ENCODE measurements at regions not wholly inside any gene's neighbourhood (a gene's known extent, or its start where the extent isn't known, plus 50 kb on each side); places are given as distances from the start of the nearest gene placed in this dataset.

- Histone ChIP-seq H3K4me1 (ENCODE audit: control insufficient read depth in 1 of 2, insufficient read depth in 2 of 2, low read length in 2 of 2) (no peaks in the 10 kb centered on the region), H3K27me3 (ENCODE audit: low read depth, low read length) (no peaks in the 10 kb centered on the region), H3K9me3 (ENCODE audit: control insufficient read depth in 1 of 2, low read length in 2 of 2) (no peaks in the 10 kb centered on the region), H3K4me3 (ENCODE audit: low read depth in 1 of 2, low read length in 2 of 2) (no peak overlapping the region), H3K27ac (ENCODE audit: low read length) (no peak overlapping the region), H3K36me3 (ENCODE audit: control insufficient read depth in 1 of 2, insufficient read depth in 2 of 2, low read length in 2 of 2) (no peaks in the 10 kb centered on the region)
Measured at GRCh38 chr2:83695530-83695929, 763.5 kb downstream of the SUCLG1 start.

- no peak overlapping the region for H3K4me3 ChIP-seq (ENCODE audit: low read depth in 1 of 2, low read length in 2 of 2)
- H3K36me3 ChIP-seq (ENCODE audit: control insufficient read depth in 1 of 2, insufficient read depth in 2 of 2, low read length in 2 of 2): no peaks in the 10 kb centered on the region
- H3K27ac ChIP-seq (ENCODE audit: low read length): no peak overlapping the region
- no peaks in the 10 kb centered on the region for H3K27me3 ChIP-seq (ENCODE audit: low read depth, low read length)
- no peaks in the 10 kb centered on the region for H3K4me1 ChIP-seq (ENCODE audit: control insufficient read depth in 1 of 2, insufficient read depth in 2 of 2, low read length in 2 of 2)
- no peaks in the 10 kb centered on the region for H3K9me3 ChIP-seq (ENCODE audit: control insufficient read depth in 1 of 2, low read length in 2 of 2)
Measured at GRCh38 chr2:83695037-83695436, 764.0 kb downstream of the SUCLG1 start.

- H3K27ac ChIP-seq (ENCODE audit: low read length): no peak overlapping the region
- H3K9me3 ChIP-seq (ENCODE audit: control insufficient read depth in 1 of 2, low read length in 2 of 2): no peaks in the 10 kb centered on the region
- H3K4me3 ChIP-seq (ENCODE audit: low read depth in 1 of 2, low read length in 2 of 2): no peak overlapping the region
- H3K27me3 ChIP-seq (ENCODE audit: low read depth, low read length): no peaks in the 10 kb centered on the region
- H3K36me3 ChIP-seq (ENCODE audit: control insufficient read depth in 1 of 2, insufficient read depth in 2 of 2, low read length in 2 of 2): no peaks in the 10 kb centered on the region
- no peaks in the 10 kb centered on the region for H3K4me1 ChIP-seq (ENCODE audit: control insufficient read depth in 1 of 2, insufficient read depth in 2 of 2, low read length in 2 of 2)
Measured at GRCh38 chr2:83689402-83689801, 769.7 kb downstream of the SUCLG1 start.

- H3K27ac ChIP-seq (ENCODE audit: low read length): no peak overlapping the region
Measured at GRCh38 chr2:83686863-83687262, 772.2 kb downstream of the SUCLG1 start.

GRCh38 chr2:83674050-83674449 lies 785.0 kb downstream of the SUCLG1 start:
- no peaks in the 10 kb centered on the region for H3K27me3 ChIP-seq (ENCODE audit: low read depth, low read length)
- H3K9me3 ChIP-seq (ENCODE audit: control insufficient read depth in 1 of 2, low read length in 2 of 2): no peaks in the 10 kb centered on the region
- H3K27ac ChIP-seq (ENCODE audit: low read length): no peak overlapping the region
- no peak overlapping the region for H3K4me3 ChIP-seq (ENCODE audit: low read depth in 1 of 2, low read length in 2 of 2)
- no peaks in the 10 kb centered on the region for H3K36me3 ChIP-seq (ENCODE audit: control insufficient read depth in 1 of 2, insufficient read depth in 2 of 2, low read length in 2 of 2)
- H3K4me1 ChIP-seq (ENCODE audit: control insufficient read depth in 1 of 2, insufficient read depth in 2 of 2, low read length in 2 of 2): no peaks in the 10 kb centered on the region

More at GRCh38 chr2:83686863-83687262, 772.2 kb downstream of the SUCLG1 start:
- H3K9me3 ChIP-seq (ENCODE audit: control insufficient read depth in 1 of 2, low read length in 2 of 2): no peaks in the 10 kb centered on the region
- no peaks in the 10 kb centered on the region for H3K36me3 ChIP-seq (ENCODE audit: control insufficient read depth in 1 of 2, insufficient read depth in 2 of 2, low read length in 2 of 2)
- H3K27me3 ChIP-seq (ENCODE audit: low read depth, low read length): no peaks in the 10 kb centered on the region
- H3K4me1 ChIP-seq (ENCODE audit: control insufficient read depth in 1 of 2, insufficient read depth in 2 of 2, low read length in 2 of 2): no peaks in the 10 kb centered on the region
- no peak overlapping the region for H3K4me3 ChIP-seq (ENCODE audit: low read depth in 1 of 2, low read length in 2 of 2)

- H3K9me3 ChIP-seq (ENCODE audit: control insufficient read depth in 1 of 2, low read length in 2 of 2): no peaks in the 10 kb centered on the region
- H3K4me1 ChIP-seq (ENCODE audit: control insufficient read depth in 1 of 2, insufficient read depth in 2 of 2, low read length in 2 of 2): no peaks in the 10 kb centered on the region
- no peak overlapping the region for H3K4me3 ChIP-seq (ENCODE audit: low read depth in 1 of 2, low read length in 2 of 2)
- H3K36me3 ChIP-seq (ENCODE audit: control insufficient read depth in 1 of 2, insufficient read depth in 2 of 2, low read length in 2 of 2): no peaks in the 10 kb centered on the region
- no peak overlapping the region for H3K27ac ChIP-seq (ENCODE audit: low read length)
- H3K27me3 ChIP-seq (ENCODE audit: low read depth, low read length): no peaks in the 10 kb centered on the region
Measured at GRCh38 chr2:83665894-83666293, 793.2 kb downstream of the SUCLG1 start.

- no peaks in the 10 kb centered on the region for H3K27me3 ChIP-seq (ENCODE audit: low read depth, low read length)
- no peaks in the 10 kb centered on the region for H3K4me1 ChIP-seq (ENCODE audit: control insufficient read depth in 1 of 2, insufficient read depth in 2 of 2, low read length in 2 of 2)
- H3K9me3 ChIP-seq (ENCODE audit: control insufficient read depth in 1 of 2, low read length in 2 of 2): no peaks in the 10 kb centered on the region
- no peaks in the 10 kb centered on the region for H3K36me3 ChIP-seq (ENCODE audit: control insufficient read depth in 1 of 2, insufficient read depth in 2 of 2, low read length in 2 of 2)
- no peak overlapping the region for H3K27ac ChIP-seq (ENCODE audit: low read length)
- H3K4me3 ChIP-seq (ENCODE audit: low read depth in 1 of 2, low read length in 2 of 2): no peak overlapping the region
Measured at GRCh38 chr2:83665154-83665553, 793.9 kb downstream of the SUCLG1 start.

- Histone ChIP-seq H3K36me3 (ENCODE audit: control insufficient read depth in 1 of 2, insufficient read depth in 2 of 2, low read length in 2 of 2) (no peaks in the 10 kb centered on the region), H3K9me3 (ENCODE audit: control insufficient read depth in 1 of 2, low read length in 2 of 2) (no peaks in the 10 kb centered on the region), H3K4me1 (ENCODE audit: control insufficient read depth in 1 of 2, insufficient read depth in 2 of 2, low read length in 2 of 2) (no peaks in the 10 kb centered on the region), H3K4me3 (ENCODE audit: low read depth in 1 of 2, low read length in 2 of 2) (no peak overlapping the region), H3K27ac (ENCODE audit: low read length) (no peak overlapping the region), H3K27me3 (ENCODE audit: low read depth, low read length) (no peaks in the 10 kb centered on the region)
Measured at GRCh38 chr2:83661711-83662110, 797.4 kb downstream of the SUCLG1 start.

- no peaks in the 10 kb centered on the region for H3K27me3 ChIP-seq (ENCODE audit: low read depth, low read length)
- no peak overlapping the region for H3K27ac ChIP-seq (ENCODE audit: low read length)
- H3K9me3 ChIP-seq (ENCODE audit: control insufficient read depth in 1 of 2, low read length in 2 of 2): no peaks in the 10 kb centered on the region
- no peaks in the 10 kb centered on the region for H3K36me3 ChIP-seq (ENCODE audit: control insufficient read depth in 1 of 2, insufficient read depth in 2 of 2, low read length in 2 of 2)
- H3K4me1 ChIP-seq (ENCODE audit: control insufficient read depth in 1 of 2, insufficient read depth in 2 of 2, low read length in 2 of 2): no peaks in the 10 kb centered on the region
- no peak overlapping the region for H3K4me3 ChIP-seq (ENCODE audit: low read depth in 1 of 2, low read length in 2 of 2)
Measured at GRCh38 chr2:83654091-83654611, 804.9 kb downstream of the SUCLG1 start.

GRCh38 chr2:83650898-83651297 lies 808.2 kb downstream of the SUCLG1 start:
- Histone ChIP-seq H3K4me1 (ENCODE audit: control insufficient read depth in 1 of 2, insufficient read depth in 2 of 2, low read length in 2 of 2) (no peaks in the 10 kb centered on the region), H3K27me3 (ENCODE audit: low read depth, low read length) (no peaks in the 10 kb centered on the region), H3K36me3 (ENCODE audit: control insufficient read depth in 1 of 2, insufficient read depth in 2 of 2, low read length in 2 of 2) (no peaks in the 10 kb centered on the region), H3K4me3 (ENCODE audit: low read depth in 1 of 2, low read length in 2 of 2) (no peak overlapping the region), H3K9me3 (ENCODE audit: control insufficient read depth in 1 of 2, low read length in 2 of 2) (no peaks in the 10 kb centered on the region), H3K27ac (ENCODE audit: low read length) (no peak overlapping the region)

- H3K9me3 ChIP-seq (ENCODE audit: control insufficient read depth in 1 of 2, low read length in 2 of 2): no peaks in the 10 kb centered on the region
- no peak overlapping the region for H3K27ac ChIP-seq (ENCODE audit: low read length)
- no peaks in the 10 kb centered on the region for H3K4me1 ChIP-seq (ENCODE audit: control insufficient read depth in 1 of 2, insufficient read depth in 2 of 2, low read length in 2 of 2)
- H3K36me3 ChIP-seq (ENCODE audit: control insufficient read depth in 1 of 2, insufficient read depth in 2 of 2, low read length in 2 of 2): no peaks in the 10 kb centered on the region
- H3K27me3 ChIP-seq (ENCODE audit: low read depth, low read length): no peaks in the 10 kb centered on the region
- no peak overlapping the region for H3K4me3 ChIP-seq (ENCODE audit: low read depth in 1 of 2, low read length in 2 of 2)
Measured at GRCh38 chr2:83650161-83650560, 808.9 kb downstream of the SUCLG1 start.

GRCh38 chr2:83640506-83640905 lies 818.6 kb downstream of the SUCLG1 start:
- Histone ChIP-seq H3K4me1 (ENCODE audit: control insufficient read depth in 1 of 2, insufficient read depth in 2 of 2, low read length in 2 of 2) (no peaks in the 10 kb centered on the region), H3K9me3 (ENCODE audit: control insufficient read depth in 1 of 2, low read length in 2 of 2) (no peaks in the 10 kb centered on the region), H3K36me3 (ENCODE audit: control insufficient read depth in 1 of 2, insufficient read depth in 2 of 2, low read length in 2 of 2) (no peaks in the 10 kb centered on the region), H3K27me3 (ENCODE audit: low read depth, low read length) (no peaks in the 10 kb centered on the region), H3K27ac (ENCODE audit: low read length) (no peak overlapping the region), H3K4me3 (ENCODE audit: low read depth in 1 of 2, low read length in 2 of 2) (no peak overlapping the region)

Data from muscle layer of duodenum (tissue), 2 donors.